ENCODE measurements at regions not wholly inside any gene's neighbourhood (a gene's known extent, or its start where the extent isn't known, plus 50 kb on each side); places are given as distances from the start of the nearest gene placed in this dataset.

- Histone ChIP-seq H3K4ac (ENCODE audit: low read depth, low read length) (no peak overlapping the region), H3K9me3 (ENCODE audit: control insufficient read depth, low read depth, low read length) (no peaks in the 10 kb centered on the region), H2BK20ac (ENCODE audit: low read depth, low read length, poor library complexity, severe bottlenecking) (no peak overlapping the region), H4K20me1 (ENCODE audit: control insufficient read depth, insufficient read depth, insufficient read length) (peaks cover 2% of the 10 kb centered on the region), H4K91ac (ENCODE audit: insufficient read length, low read depth, low read length) (no peak overlapping the region), H3K27me3 (ENCODE audit: insufficient read depth, low read length) (no peaks in the 10 kb centered on the region), H2AK5ac (ENCODE audit: insufficient read length, low read length) (no peak overlapping the region), H3K23ac (ENCODE audit: insufficient read length, low read depth, low read length) (no peak overlapping the region), H3K23me2 (ENCODE audit: insufficient read length, low read depth, low read length, poor library complexity, severe bottlenecking) (no peaks in the 10 kb centered on the region), H3T11ph (ENCODE audit: low read length) (no peak overlapping the region), H3K27ac (ENCODE audit: insufficient read length, low read depth, low read length) (no peak overlapping the region), H3K79me2 (ENCODE audit: insufficient read depth, low read length) (no peaks in the 10 kb centered on the region), H2BK5ac (ENCODE audit: insufficient read length, low read length) (no peak overlapping the region), H3K79me1 (ENCODE audit: insufficient read depth, low read depth, low read length, poor library complexity, severe bottlenecking) (no peaks in the 10 kb centered on the region), H3K56ac (ENCODE audit: insufficient read length, low read depth, low read length) (no peak overlapping the region), H3K18ac (ENCODE audit: insufficient read length, low read depth, low read length) (no peak overlapping the region), H4K5ac (ENCODE audit: insufficient read length, low read depth, low read length) (no peak overlapping the region), H3K4me1 (ENCODE audit: insufficient read depth, low read length) (no peaks in the 10 kb centered on the region), H2BK12ac (ENCODE audit: insufficient read length, low read depth, low read length) (no peak overlapping the region), H2AFZ (ENCODE audit: low read length) (no peak overlapping the region), H2BK120ac (ENCODE audit: low read depth, low read length, poor library complexity, severe bottlenecking) (no peak overlapping the region), H3K14ac (ENCODE audit: insufficient read depth, low read length) (no peak overlapping the region), H3K9ac (ENCODE audit: extremely low read depth, insufficient read length, low read length) (no peak overlapping the region), H4K8ac (replicated peaks; ENCODE audit: insufficient read length, low read depth, low read length) (no peak overlapping the region), H3K4me2 (ENCODE audit: insufficient read depth, insufficient read length, low read length) (no peak overlapping the region), H2BK15ac (ENCODE audit: low read depth, low read length) (no peak overlapping the region)
- no CpG with 5 or more reads among the region's 11 CpGs for WGBS (ENCODE audit: extremely low coverage, insufficient read length, low lambda C conversion rate)
- Mint-ChIP-seq H3K27me3 (ENCODE audit: low read depth) (peaks cover 34% of the 10 kb centered on the region), H3K4me3 (no peak overlapping the region), H3K4me1 (peaks cover 0 to 4% of the 10 kb centered on the region in 2 experiments; a peak in 1 of 4 replicates), H3K36me3 (ENCODE audit: insufficient read depth in 1 of 3, low read depth in 3 of 3) (no peaks in the 10 kb centered on the region), H3K9me3 (no peaks in the 10 kb centered on the region), H3K27ac (no peak overlapping the region)
- no peak for DNase-seq
- no peak for TF ChIP-seq CTCF (conservative IDR thresholded peaks at IDR 0.05)
Observed at GRCh38 chr17:79263191-79263590, 188.6 kb downstream of the ENGASE start.

All from H9 (cell line).